ENCODE measurements at regions not wholly inside any gene's neighbourhood (a gene's known extent, or its start where the extent isn't known, plus 50 kb on each side); places are given as distances from the start of the nearest gene placed in this dataset.

DNA sequence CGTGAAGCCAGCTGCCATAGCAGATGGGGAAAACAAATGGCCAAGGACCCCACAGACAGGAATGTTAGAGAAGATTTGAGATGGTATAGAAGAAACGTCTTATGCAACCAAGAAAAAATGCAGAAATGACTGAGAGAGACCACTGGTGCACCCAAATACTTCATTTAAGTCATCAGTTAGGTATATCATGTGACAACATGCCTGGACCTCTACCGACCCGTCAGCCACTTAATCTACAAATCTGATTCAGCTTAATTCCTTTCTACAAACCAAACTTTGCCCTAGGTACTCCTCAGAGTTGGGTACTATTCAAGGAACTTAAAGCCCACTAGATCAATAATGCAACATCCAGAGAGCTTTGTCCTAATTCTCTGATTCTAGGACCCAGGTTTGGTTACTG is 126.0 kb upstream of the UBE2E2 start:
- Mint-ChIP-seq H3K4me1 (ENCODE audit: unreplicated experiment) (peaks cover 39% of the 10 kb centered on the region), H3K27ac (ENCODE audit: unreplicated experiment) (no peak overlapping the region)

GRCh38 chr3:23078735-23079134 is 124.4 kb upstream of the UBE2E2 start:
- Mint-ChIP-seq H3K4me3 (ENCODE audit: unreplicated experiment) (no peak overlapping the region), H3K9me3 (ENCODE audit: unreplicated experiment) (no peaks in the 10 kb centered on the region), H3K27me3 (ENCODE audit: unreplicated experiment) (no peaks in the 10 kb centered on the region), H3K27ac (ENCODE audit: unreplicated experiment) (no peak overlapping the region), H3K36me3 (ENCODE audit: unreplicated experiment) (no peaks in the 10 kb centered on the region), H3K4me1 (ENCODE audit: unreplicated experiment) (peaks cover 40% of the 10 kb centered on the region)
- TF ChIP-seq, protein P1, sequence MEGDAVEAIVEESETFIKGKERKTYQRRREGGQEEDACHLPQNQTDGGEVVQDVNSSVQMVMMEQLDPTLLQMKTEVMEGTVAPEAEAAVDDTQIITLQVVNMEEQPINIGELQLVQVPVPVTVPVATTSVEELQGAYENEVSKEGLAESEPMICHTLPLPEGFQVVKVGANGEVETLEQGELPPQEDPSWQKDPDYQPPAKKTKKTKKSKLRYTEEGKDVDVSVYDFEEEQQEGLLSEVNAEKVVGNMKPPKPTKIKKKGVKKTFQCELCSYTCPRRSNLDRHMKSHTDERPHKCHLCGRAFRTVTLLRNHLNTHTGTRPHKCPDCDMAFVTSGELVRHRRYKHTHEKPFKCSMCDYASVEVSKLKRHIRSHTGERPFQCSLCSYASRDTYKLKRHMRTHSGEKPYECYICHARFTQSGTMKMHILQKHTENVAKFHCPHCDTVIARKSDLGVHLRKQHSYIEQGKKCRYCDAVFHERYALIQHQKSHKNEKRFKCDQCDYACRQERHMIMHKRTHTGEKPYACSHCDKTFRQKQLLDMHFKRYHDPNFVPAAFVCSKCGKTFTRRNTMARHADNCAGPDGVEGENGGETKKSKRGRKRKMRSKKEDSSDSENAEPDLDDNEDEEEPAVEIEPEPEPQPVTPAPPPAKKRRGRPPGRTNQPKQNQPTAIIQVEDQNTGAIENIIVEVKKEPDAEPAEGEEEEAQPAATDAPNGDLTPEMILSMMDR (IDR thresholded peaks at IDR 0.05) = no peak
- DNase-seq (ENCODE audit: extremely low spot score, unreplicated experiment) = no peak

More for the DNA sequence above, 126.0 kb upstream of the UBE2E2 start:
- H3K36me3 Mint-ChIP-seq (ENCODE audit: unreplicated experiment) = no peaks in the 10 kb centered on the region
- no peaks in the 10 kb centered on the region for H3K27me3 Mint-ChIP-seq (ENCODE audit: unreplicated experiment)
- no peak for DNase-seq (ENCODE audit: extremely low spot score, unreplicated experiment)
- TF ChIP-seq, protein P1 (IDR thresholded peaks at IDR 0.05) = no peak
- no peaks in the 10 kb centered on the region for H3K9me3 Mint-ChIP-seq (ENCODE audit: unreplicated experiment)
- no peak overlapping the region for H3K4me3 Mint-ChIP-seq (ENCODE audit: unreplicated experiment)

DNA sequence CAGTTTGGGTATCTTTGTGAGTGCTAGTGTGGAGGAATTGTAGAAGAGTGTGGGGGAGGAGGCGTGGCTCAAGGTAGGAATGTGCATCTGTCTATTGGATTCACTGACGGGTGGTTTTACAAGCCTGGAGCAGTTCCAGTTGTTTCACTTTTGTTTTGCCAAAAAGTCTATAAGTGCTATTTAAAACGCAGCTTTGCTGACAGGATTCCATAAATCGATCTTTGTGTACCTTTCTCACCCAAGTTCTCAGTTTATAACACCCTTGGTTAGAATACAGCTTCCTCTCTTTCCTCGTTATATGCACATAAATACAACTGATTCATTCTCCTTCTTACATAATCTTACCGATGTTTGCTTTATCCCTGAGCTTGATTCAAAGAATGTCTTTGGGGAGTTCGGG is 123.2 kb upstream of the UBE2E2 start:
- no peaks in the 10 kb centered on the region for H3K9me3 Mint-ChIP-seq (ENCODE audit: unreplicated experiment)
- no peak for DNase-seq (ENCODE audit: extremely low spot score, unreplicated experiment)
- no peaks in the 10 kb centered on the region for H3K36me3 Mint-ChIP-seq (ENCODE audit: unreplicated experiment)
- no peaks in the 10 kb centered on the region for H3K27me3 Mint-ChIP-seq (ENCODE audit: unreplicated experiment)
- peaks cover 43% of the 10 kb centered on the region for H3K4me1 Mint-ChIP-seq (ENCODE audit: unreplicated experiment)
- H3K4me3 Mint-ChIP-seq (ENCODE audit: unreplicated experiment) = no peak overlapping the region
- H3K27ac Mint-ChIP-seq (ENCODE audit: unreplicated experiment) = no peak overlapping the region
- TF ChIP-seq, protein P1 (IDR thresholded peaks at IDR 0.05) = no peak

GRCh38 chr3:23083701-23084100 is 119.4 kb upstream of the UBE2E2 start:
- Mint-ChIP-seq H3K36me3 (ENCODE audit: unreplicated experiment) (no peaks in the 10 kb centered on the region), H3K4me3 (ENCODE audit: unreplicated experiment) (no peak overlapping the region), H3K27ac (ENCODE audit: unreplicated experiment) (no peak overlapping the region), H3K4me1 (ENCODE audit: unreplicated experiment) (peaks cover 38% of the 10 kb centered on the region), H3K9me3 (ENCODE audit: unreplicated experiment) (no peaks in the 10 kb centered on the region), H3K27me3 (ENCODE audit: unreplicated experiment) (no peaks in the 10 kb centered on the region)
- TF ChIP-seq, protein P1 (IDR thresholded peaks at IDR 0.05) = no peak
- DNase-seq (ENCODE audit: extremely low spot score, unreplicated experiment) = no peak

GRCh38 chr3:23084367-23084766 is 118.8 kb upstream of the UBE2E2 start:
- H3K9me3 Mint-ChIP-seq (ENCODE audit: unreplicated experiment) = no peaks in the 10 kb centered on the region
- no peak overlapping the region for H3K27ac Mint-ChIP-seq (ENCODE audit: unreplicated experiment)
- no peaks in the 10 kb centered on the region for H3K27me3 Mint-ChIP-seq (ENCODE audit: unreplicated experiment)
- TF ChIP-seq, protein P1 (IDR thresholded peaks at IDR 0.05) = no peak
- H3K4me3 Mint-ChIP-seq (ENCODE audit: unreplicated experiment) = no peak overlapping the region
- peaks cover 38% of the 10 kb centered on the region for H3K4me1 Mint-ChIP-seq (ENCODE audit: unreplicated experiment)
- H3K36me3 Mint-ChIP-seq (ENCODE audit: unreplicated experiment) = no peaks in the 10 kb centered on the region
- no peak for DNase-seq (ENCODE audit: extremely low spot score, unreplicated experiment)
